ENCODE measurements at regions not wholly inside any gene's neighbourhood (a gene's known extent, or its start where the extent isn't known, plus 50 kb on each side); places are given as distances from the start of the nearest gene placed in this dataset.

- DNase-seq, result no peak
- no peak overlapping the region for H3K27ac ChIP-seq
- TF ChIP-seq CTCF (IDR thresholded peaks at IDR 0.05) (no peak), POLR2A (IDR thresholded peaks at IDR 0.05) (no peak)
- H3K27me3 ChIP-seq, result no peaks in the 10 kb centered on the region
- no peaks in the 10 kb centered on the region for H3K4me1 ChIP-seq (replicated peaks in 1 of 2)
- intact Hi-C loops (cut with DNase I), result no loop called here
- H3K36me3 ChIP-seq (replicated peaks in 1 of 2), result no peaks in the 10 kb centered on the region
- H3K9me3 ChIP-seq (replicated peaks in 1 of 3), result no peaks in the 10 kb centered on the region
- no peak overlapping the region for H3K4me3 ChIP-seq
- WGBS, 4 donors, result 77 to 100% (median 87%) methylated on average over 1 of the region's 1 CpG
Observed at GRCh38 chr13:55553701-55554100, 1587.0 kb upstream of the PRR20A start.

DNA sequence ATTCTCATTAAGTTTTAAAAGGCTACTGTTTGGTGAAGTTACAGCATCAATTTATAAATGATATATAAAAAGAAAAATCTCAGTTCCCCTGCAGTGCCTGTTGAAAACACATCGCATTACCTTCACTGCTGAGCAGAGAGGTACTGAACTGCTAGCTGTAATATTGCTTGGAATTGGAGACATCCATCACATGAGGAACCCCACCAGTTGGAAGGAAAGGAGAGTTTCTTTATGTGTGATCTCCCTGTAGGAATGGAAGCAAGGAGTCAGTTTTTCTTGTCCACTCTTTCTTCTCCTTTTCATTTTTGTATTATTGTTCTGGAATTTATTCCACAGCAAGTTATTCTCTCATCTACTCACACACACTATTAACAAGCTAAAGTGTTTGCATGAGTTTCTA, 1586.0 kb upstream of the PRR20A start:
- WGBS, 4 donors, result 79 to 90% (median 85%) methylated on average over 1 of the region's 1 CpG
- no peaks in the 10 kb centered on the region for H3K4me1 ChIP-seq (replicated peaks in 1 of 2)
- H3K9me3 ChIP-seq (replicated peaks in 1 of 3), result no peaks in the 10 kb centered on the region
- no peak overlapping the region for H3K27ac ChIP-seq
- H3K36me3 ChIP-seq (replicated peaks in 1 of 2), result no peaks in the 10 kb centered on the region
- DNase-seq, result no peak
- TF ChIP-seq POLR2A (IDR thresholded peaks at IDR 0.05) (no peak), CTCF (IDR thresholded peaks at IDR 0.05) (no peak)
- no peaks in the 10 kb centered on the region for H3K27me3 ChIP-seq
- H3K4me3 ChIP-seq, result no peak overlapping the region
- intact Hi-C loops (cut with DNase I), result no loop called here

- Histone ChIP-seq H3K9me3 (replicated peaks in 1 of 3) (no peaks in the 10 kb centered on the region), H3K4me1 (replicated peaks in 1 of 2) (no peaks in the 10 kb centered on the region), H3K4me3 (no peak overlapping the region), H3K27ac (no peak overlapping the region), H3K36me3 (replicated peaks in 1 of 2) (no peaks in the 10 kb centered on the region), H3K27me3 (no peaks in the 10 kb centered on the region)
- TF ChIP-seq POLR2A (IDR thresholded peaks at IDR 0.05) (no peak), CTCF (IDR thresholded peaks at IDR 0.05) (no peak)
- intact Hi-C loops (cut with DNase I), result no loop called here
- DNase-seq, result no peak
Observed at GRCh38 chr13:55560331-55560730, 1580.4 kb upstream of the PRR20A start.

- 52 to 61% (median 60%) methylated on average over 2 of the region's 2 CpGs for WGBS, 4 donors
- no peak overlapping the region for H3K4me3 ChIP-seq
- TF ChIP-seq POLR2A (IDR thresholded peaks at IDR 0.05) (no peak), CTCF (IDR thresholded peaks at IDR 0.05) (no peak)
- H3K9me3 ChIP-seq (replicated peaks in 1 of 3), result no peaks in the 10 kb centered on the region
- H3K36me3 ChIP-seq (replicated peaks in 1 of 2), result no peaks in the 10 kb centered on the region
- no peaks in the 10 kb centered on the region for H3K4me1 ChIP-seq (replicated peaks in 1 of 2)
- H3K27me3 ChIP-seq, result no peaks in the 10 kb centered on the region
- no peak for DNase-seq
- H3K27ac ChIP-seq, result no peak overlapping the region
- intact Hi-C loops (cut with DNase I), result no loop called here
Observed at GRCh38 chr13:55563267-55563666, 1577.5 kb upstream of the PRR20A start.
